Liver (tissue), 8 donors: ENCODE measurements at regions not wholly inside any gene's neighbourhood (a gene's known extent, or its start where the extent isn't known, plus 50 kb on each side); places are given as distances from the start of the nearest gene placed in this dataset.

ENCODE experiments used
- DNase-seq: peaks from one replicate; pipeline ENCODE4 v3.0.0-alpha.2; 2017; ENCODE audit warnings: low spot score
- H3K27ac ChIP-seq, 2 donors: one replicate each; pipeline ENCODE4 v1.7.0; 2013; ENCODE audit warnings: inconsistent platforms in 2 of 2, low read length in 2 of 2, control low read depth in 1 of 2, low read depth in 1 of 2, mild to moderate bottlenecking in 1 of 2
- H3K27me3 ChIP-seq, 4 donors: one replicate each; pipeline versions ENCODE4 v1.6.1 to v1.7.0; 2013; ENCODE audit warnings: low read length in 3 of 4, inconsistent platforms in 1 of 4, mild to moderate bottlenecking in 1 of 4, moderate library complexity in 1 of 4; ENCODE audit not compliant: control insufficient read depth in 4 of 4, insufficient read depth in 4 of 4
- H3K36me3 ChIP-seq, 4 donors: one replicate each; pipeline versions ENCODE4 v1.6.1 to v1.7.0; 2013; ENCODE audit warnings: low read length in 3 of 4, mild to moderate bottlenecking in 3 of 4, low read depth in 1 of 4, moderate library complexity in 1 of 4; ENCODE audit not compliant: control insufficient read depth in 4 of 4, insufficient read depth in 3 of 4
- H3K4me1 ChIP-seq, 4 donors: one replicate each; pipeline versions ENCODE4 v1.6.1 to v1.7.0; 2013; ENCODE audit warnings: low read length in 3 of 4, mild to moderate bottlenecking in 3 of 4, moderate library complexity in 1 of 4; ENCODE audit not compliant: control insufficient read depth in 4 of 4, insufficient read depth in 4 of 4
- H3K4me3 ChIP-seq, 3 donors: one replicate each; pipeline versions ENCODE4 v1.6.1 to v1.7.0; 2013; ENCODE audit warnings: low read length in 3 of 3, control low read depth in 1 of 3, low read depth in 1 of 3, mild to moderate bottlenecking in 1 of 3
- H3K9ac ChIP-seq, 2 donors: one replicate each; pipeline ENCODE4 v1.7.0; 2013; ENCODE audit warnings: low read length in 2 of 2, mild to moderate bottlenecking in 2 of 2, moderate library complexity in 2 of 2, control low read depth in 1 of 2, low read depth in 1 of 2
- H3K9me3 ChIP-seq, 4 donors: one replicate each; pipeline versions ENCODE4 v1.6.1 to v1.7.0; 2013; ENCODE audit warnings: low read length in 3 of 4; ENCODE audit not compliant: control insufficient read depth in 4 of 4
- EGR1 ChIP-seq, 2 donors: IDR thresholded peaks; 2 replicates each; pipeline ENCODE4 v1.6.1; 2016 to 2018; ENCODE audit warnings: antibody characterized with exemption in 2 of 2, low read depth in 2 of 2
- FOXA1 ChIP-seq: IDR thresholded peaks from 2 replicates; pipeline ENCODE4 v1.6.1; 2016; ENCODE audit warnings: antibody characterized with exemption
- FOXA2 ChIP-seq: IDR thresholded peaks from 2 replicates; pipeline ENCODE4 v1.6.1; 2016; ENCODE audit warnings: antibody characterized with exemption
- GABPA ChIP-seq, 2 donors: IDR thresholded peaks in 1 of 2; conservative IDR thresholded peaks in 1 of 2; 2 replicates each; pipeline ENCODE4 v1.6.1; 2016; ENCODE audit warnings: antibody characterized with exemption in 2 of 2, mild to moderate bottlenecking in 1 of 2, moderate library complexity in 1 of 2
- HNF4A ChIP-seq, 2 donors: conservative IDR thresholded peaks; 2 replicates each; pipeline ENCODE4 v1.6.1; 2016; ENCODE audit warnings: antibody characterized with exemption in 2 of 2, mild to moderate bottlenecking in 2 of 2
- HNF4G ChIP-seq: IDR thresholded peaks from 2 replicates; pipeline ENCODE4 v1.6.1; 2016; ENCODE audit warnings: antibody characterized with exemption
- JUND ChIP-seq, 2 donors: IDR thresholded peaks; 2 replicates each; pipeline ENCODE4 v1.6.1; 2016; ENCODE audit warnings: antibody characterized with exemption in 2 of 2
- NR2F2 ChIP-seq: IDR thresholded peaks from 2 replicates; pipeline ENCODE4 v1.6.1; 2016; ENCODE audit warnings: antibody characterized with exemption
- RAD21 ChIP-seq, 2 donors: IDR thresholded peaks; 2 replicates each; pipeline ENCODE4 v1.6.1; 2016; ENCODE audit warnings: antibody characterized with exemption in 2 of 2, mild to moderate bottlenecking in 2 of 2
- RXRA ChIP-seq, 2 donors: IDR thresholded peaks; 2 replicates each; pipeline ENCODE4 v1.6.1; 2017 to 2018; ENCODE audit warnings: antibody characterized with exemption in 2 of 2, mild to moderate bottlenecking in 1 of 2
- SP1 ChIP-seq: IDR thresholded peaks from 2 replicates; pipeline ENCODE4 v1.6.1; 2018; ENCODE audit warnings: antibody characterized with exemption, mild to moderate bottlenecking
- TAF1 ChIP-seq: conservative IDR thresholded peaks from 2 replicates; pipeline ENCODE4 v1.6.1; 2016; ENCODE audit warnings: antibody characterized with exemption, mild to moderate bottlenecking
- YY1 ChIP-seq: IDR thresholded peaks from 2 replicates; pipeline ENCODE4 v1.6.1; 2016; ENCODE audit warnings: antibody characterized with exemption, mild to moderate bottlenecking
- WGBS: extraction: QIAGEN DNeasy Blood & Tissue Kit; methylation state at CpG from one replicate; pipeline ENCODE4 v1.1.7; 2013; 5-methylcytosine and 5-hydroxymethylcytosine counted together
- TF ChIP-seq, protein P1 (sequence below): IDR thresholded peaks from 2 replicates; pipeline ENCODE4 v1.6.1; 2016; ENCODE audit warnings: antibody characterized with exemption
- TF ChIP-seq, protein P2 (sequence below): IDR thresholded peaks from 2 replicates; pipeline ENCODE4 v1.6.1; 2016; ENCODE audit warnings: antibody characterized with exemption, mild to moderate bottlenecking
- TF ChIP-seq, protein P3 (sequence below): IDR thresholded peaks from 2 replicates; pipeline ENCODE4 v1.6.1; 2016; ENCODE audit warnings: antibody characterized with exemption
- TF ChIP-seq, protein P4 (sequence below): fragments of 150-350 bp; IDR thresholded peaks from 2 replicates; pipeline ENCODE4 v1.5.1; 2017; ENCODE audit warnings: improper control_type of control experiment, low read depth, low read length; ENCODE audit not compliant: missing input control
- TF ChIP-seq, protein P5 (sequence below): IDR thresholded peaks from 2 replicates; pipeline ENCODE4 v1.6.1; 2016; ENCODE audit warnings: antibody characterized with exemption
- donor health status: healthy.
- donor health status: healthy.
- donor health status: healthy.
- donor health status: healthy.
- donor health status: healthy.

DNA sequence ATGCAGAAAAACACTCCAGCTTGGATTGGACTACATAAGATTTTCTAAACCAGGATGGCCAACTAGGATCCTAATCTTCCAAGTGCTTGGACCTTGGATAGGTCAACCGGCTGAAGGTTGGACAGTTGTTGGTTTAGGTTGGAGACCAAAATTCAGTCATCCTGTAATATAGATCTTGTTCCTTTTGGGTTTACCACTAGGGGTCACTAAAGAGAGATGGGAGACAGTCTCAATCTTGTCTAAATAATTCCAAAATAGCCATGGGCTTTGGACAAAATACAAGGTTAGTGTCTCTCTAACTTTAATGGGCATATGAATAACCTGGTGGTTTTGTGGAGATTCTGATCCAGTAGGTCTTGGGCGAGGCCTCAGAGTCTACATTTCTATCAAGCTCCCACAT, 148.7 kb upstream of the ERCC6L2 start:
- no peaks in the 10 kb centered on the region for H3K27me3 ChIP-seq

DNA sequence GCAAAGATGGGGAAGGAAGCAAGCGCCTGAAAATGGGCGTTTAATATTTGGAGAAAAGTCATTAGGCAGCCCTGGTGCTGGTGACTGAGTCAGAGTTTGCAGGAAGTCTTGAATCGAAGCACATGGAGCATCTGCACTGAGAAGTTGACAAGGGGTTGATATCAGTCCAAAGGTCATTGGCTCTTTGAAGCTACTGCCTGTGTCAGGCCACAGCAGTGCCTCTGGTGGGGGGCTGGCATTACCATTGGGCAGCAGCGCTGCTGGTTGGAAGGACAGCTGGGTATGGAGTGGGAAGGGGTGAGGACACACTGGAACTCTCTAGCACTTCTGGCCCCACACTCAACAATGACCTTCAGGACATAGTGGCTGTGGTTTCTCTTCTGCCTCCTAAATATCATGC, 150.4 kb upstream of the ERCC6L2 start:
- Histone ChIP-seq H3K4me3 (no peak overlapping the region), H3K9ac (no peak overlapping the region), H3K27ac (no peak overlapping the region), H3K9me3 (no peaks in the 10 kb centered on the region), H3K4me1 (no peaks in the 10 kb centered on the region), H3K36me3 (no peaks in the 10 kb centered on the region), H3K27me3 (no peaks in the 10 kb centered on the region)
- DNase-seq, result no peak
- 76% methylated on average over 4 of the region's 4 CpGs for WGBS
- TF ChIP-seq RAD21 (IDR thresholded peaks at IDR 0.05) (no peak), JUND (IDR thresholded peaks at IDR 0.05) (no peak), NR2F2 (no peak), YY1 (no peak), GABPA (IDR thresholded peaks at IDR 0.05 in 1 of 2, conservative IDR thresholded peaks at IDR 0.05 in 1 of 2) (no peak), HNF4G (no peak)
- TF ChIP-seq, protein P1, sequence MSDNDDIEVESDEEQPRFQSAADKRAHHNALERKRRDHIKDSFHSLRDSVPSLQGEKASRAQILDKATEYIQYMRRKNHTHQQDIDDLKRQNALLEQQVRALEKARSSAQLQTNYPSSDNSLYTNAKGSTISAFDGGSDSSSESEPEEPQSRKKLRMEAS, result no peak
- TF ChIP-seq, protein P2, sequence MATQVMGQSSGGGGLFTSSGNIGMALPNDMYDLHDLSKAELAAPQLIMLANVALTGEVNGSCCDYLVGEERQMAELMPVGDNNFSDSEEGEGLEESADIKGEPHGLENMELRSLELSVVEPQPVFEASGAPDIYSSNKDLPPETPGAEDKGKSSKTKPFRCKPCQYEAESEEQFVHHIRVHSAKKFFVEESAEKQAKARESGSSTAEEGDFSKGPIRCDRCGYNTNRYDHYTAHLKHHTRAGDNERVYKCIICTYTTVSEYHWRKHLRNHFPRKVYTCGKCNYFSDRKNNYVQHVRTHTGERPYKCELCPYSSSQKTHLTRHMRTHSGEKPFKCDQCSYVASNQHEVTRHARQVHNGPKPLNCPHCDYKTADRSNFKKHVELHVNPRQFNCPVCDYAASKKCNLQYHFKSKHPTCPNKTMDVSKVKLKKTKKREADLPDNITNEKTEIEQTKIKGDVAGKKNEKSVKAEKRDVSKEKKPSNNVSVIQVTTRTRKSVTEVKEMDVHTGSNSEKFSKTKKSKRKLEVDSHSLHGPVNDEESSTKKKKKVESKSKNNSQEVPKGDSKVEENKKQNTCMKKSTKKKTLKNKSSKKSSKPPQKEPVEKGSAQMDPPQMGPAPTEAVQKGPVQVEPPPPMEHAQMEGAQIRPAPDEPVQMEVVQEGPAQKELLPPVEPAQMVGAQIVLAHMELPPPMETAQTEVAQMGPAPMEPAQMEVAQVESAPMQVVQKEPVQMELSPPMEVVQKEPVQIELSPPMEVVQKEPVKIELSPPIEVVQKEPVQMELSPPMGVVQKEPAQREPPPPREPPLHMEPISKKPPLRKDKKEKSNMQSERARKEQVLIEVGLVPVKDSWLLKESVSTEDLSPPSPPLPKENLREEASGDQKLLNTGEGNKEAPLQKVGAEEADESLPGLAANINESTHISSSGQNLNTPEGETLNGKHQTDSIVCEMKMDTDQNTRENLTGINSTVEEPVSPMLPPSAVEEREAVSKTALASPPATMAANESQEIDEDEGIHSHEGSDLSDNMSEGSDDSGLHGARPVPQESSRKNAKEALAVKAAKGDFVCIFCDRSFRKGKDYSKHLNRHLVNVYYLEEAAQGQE, result no peak

More for the DNA sequence above, 148.7 kb upstream of the ERCC6L2 start:
- TF ChIP-seq, protein P3, sequence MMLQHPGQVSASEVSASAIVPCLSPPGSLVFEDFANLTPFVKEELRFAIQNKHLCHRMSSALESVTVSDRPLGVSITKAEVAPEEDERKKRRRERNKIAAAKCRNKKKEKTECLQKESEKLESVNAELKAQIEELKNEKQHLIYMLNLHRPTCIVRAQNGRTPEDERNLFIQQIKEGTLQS, result no peak
- no peak for TF ChIP-seq NR2F2
- TF ChIP-seq, protein P2, result no peak
- TF ChIP-seq RAD21 (IDR thresholded peaks at IDR 0.05), result peak; percentile 87 to 91
- TF ChIP-seq EGR1 (IDR thresholded peaks at IDR 0.05; ENCODE audit: low read depth in 2 of 2), result no peak
- no peak for TF ChIP-seq FOXA1
- no peak for TF ChIP-seq JUND (IDR thresholded peaks at IDR 0.05)
- TF ChIP-seq HNF4A (conservative IDR thresholded peaks at IDR 0.05), result peak; percentile 11 to 22
- TF ChIP-seq HNF4G, result peak; percentile 6
- no peak for TF ChIP-seq RXRA (IDR thresholded peaks at IDR 0.05)
- no peak for TF ChIP-seq YY1
- TF ChIP-seq, protein P4, sequence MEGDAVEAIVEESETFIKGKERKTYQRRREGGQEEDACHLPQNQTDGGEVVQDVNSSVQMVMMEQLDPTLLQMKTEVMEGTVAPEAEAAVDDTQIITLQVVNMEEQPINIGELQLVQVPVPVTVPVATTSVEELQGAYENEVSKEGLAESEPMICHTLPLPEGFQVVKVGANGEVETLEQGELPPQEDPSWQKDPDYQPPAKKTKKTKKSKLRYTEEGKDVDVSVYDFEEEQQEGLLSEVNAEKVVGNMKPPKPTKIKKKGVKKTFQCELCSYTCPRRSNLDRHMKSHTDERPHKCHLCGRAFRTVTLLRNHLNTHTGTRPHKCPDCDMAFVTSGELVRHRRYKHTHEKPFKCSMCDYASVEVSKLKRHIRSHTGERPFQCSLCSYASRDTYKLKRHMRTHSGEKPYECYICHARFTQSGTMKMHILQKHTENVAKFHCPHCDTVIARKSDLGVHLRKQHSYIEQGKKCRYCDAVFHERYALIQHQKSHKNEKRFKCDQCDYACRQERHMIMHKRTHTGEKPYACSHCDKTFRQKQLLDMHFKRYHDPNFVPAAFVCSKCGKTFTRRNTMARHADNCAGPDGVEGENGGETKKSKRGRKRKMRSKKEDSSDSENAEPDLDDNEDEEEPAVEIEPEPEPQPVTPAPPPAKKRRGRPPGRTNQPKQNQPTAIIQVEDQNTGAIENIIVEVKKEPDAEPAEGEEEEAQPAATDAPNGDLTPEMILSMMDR, result peak; percentile 72
- TF ChIP-seq SP1, result no peak
- no peak for TF ChIP-seq FOXA2
- no peak for TF ChIP-seq GABPA (IDR thresholded peaks at IDR 0.05 in 1 of 2, conservative IDR thresholded peaks at IDR 0.05 in 1 of 2)
- TF ChIP-seq, protein P5, sequence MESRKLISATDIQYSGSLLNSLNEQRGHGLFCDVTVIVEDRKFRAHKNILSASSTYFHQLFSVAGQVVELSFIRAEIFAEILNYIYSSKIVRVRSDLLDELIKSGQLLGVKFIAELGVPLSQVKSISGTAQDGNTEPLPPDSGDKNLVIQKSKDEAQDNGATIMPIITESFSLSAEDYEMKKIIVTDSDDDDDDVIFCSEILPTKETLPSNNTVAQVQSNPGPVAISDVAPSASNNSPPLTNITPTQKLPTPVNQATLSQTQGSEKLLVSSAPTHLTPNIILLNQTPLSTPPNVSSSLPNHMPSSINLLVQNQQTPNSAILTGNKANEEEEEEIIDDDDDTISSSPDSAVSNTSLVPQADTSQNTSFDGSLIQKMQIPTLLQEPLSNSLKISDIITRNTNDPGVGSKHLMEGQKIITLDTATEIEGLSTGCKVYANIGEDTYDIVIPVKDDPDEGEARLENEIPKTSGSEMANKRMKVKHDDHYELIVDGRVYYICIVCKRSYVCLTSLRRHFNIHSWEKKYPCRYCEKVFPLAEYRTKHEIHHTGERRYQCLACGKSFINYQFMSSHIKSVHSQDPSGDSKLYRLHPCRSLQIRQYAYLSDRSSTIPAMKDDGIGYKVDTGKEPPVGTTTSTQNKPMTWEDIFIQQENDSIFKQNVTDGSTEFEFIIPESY, result no peak
- no peak for TF ChIP-seq TAF1
- TF ChIP-seq, protein P1, result no peak
- no peaks in the 10 kb centered on the region for H3K9me3 ChIP-seq
- 56% methylated on average over 2 of the region's 2 CpGs for WGBS
- H3K27ac ChIP-seq, result no peak overlapping the region
- no peaks in the 10 kb centered on the region for H3K36me3 ChIP-seq
- no peak overlapping the region for H3K4me3 ChIP-seq
- no peak for DNase-seq
- no peak overlapping the region for H3K9ac ChIP-seq
- no peaks in the 10 kb centered on the region for H3K4me1 ChIP-seq
